GM19328 (cell line): ENCODE measurements at regions not wholly inside any gene's neighbourhood (a gene's known extent, or its start where the extent isn't known, plus 50 kb on each side); places are given as distances from the start of the nearest gene placed in this dataset.

Experiments
- ATAC-seq: cut with Tn5 transposase; IDR thresholded peaks from one replicate; pipeline ENCODE4 v1.9.1; 2021; ENCODE audit warnings: mild to moderate bottlenecking, moderate library complexity; ENCODE audit not compliant: unreplicated experiment

GRCh38 chr22:25365491-25366261, 146.2 kb downstream of the CRYBB2 start:
- no peak for ATAC-seq

GRCh38 chr22:25366408-25366807, 147.0 kb downstream of the CRYBB2 start:
- no peak for ATAC-seq

- no peak for ATAC-seq
These were observed 147.5 kb downstream of the CRYBB2 start for GRCh38 chr22:25366876-25367466.

- no peak for ATAC-seq
These were observed 148.3 kb downstream of the CRYBB2 start for GRCh38 chr22:25367756-25368155.

- ATAC-seq = no peak
These were observed 148.8 kb downstream of the CRYBB2 start for GRCh38 chr22:25368271-25368670.

GRCh38 chr22:25369041-25369440, 149.6 kb downstream of the CRYBB2 start:
- no peak for ATAC-seq

- no peak for ATAC-seq
These were observed 150.9 kb downstream of the CRYBB2 start for GRCh38 chr22:25370322-25370721.

GRCh38 chr22:25372000-25372595, 152.7 kb downstream of the CRYBB2 start:
- ATAC-seq = no peak

GRCh38 chr22:25373961-25374360, 154.5 kb downstream of the CRYBB2 start:
- ATAC-seq = no peak

GRCh38 chr22:25374869-25375268, 155.4 kb downstream of the CRYBB2 start:
- no peak for ATAC-seq

GRCh38 chr22:25375683-25376082, 156.2 kb downstream of the CRYBB2 start:
- no peak for ATAC-seq

GRCh38 chr22:25377699-25378098, 158.3 kb downstream of the CRYBB2 start:
- ATAC-seq = no peak

- no peak for ATAC-seq
These were observed 160.8 kb downstream of the CRYBB2 start for GRCh38 chr22:25380122-25380747.

- no peak for ATAC-seq
These were observed 163.3 kb downstream of the CRYBB2 start for GRCh38 chr22:25382762-25383161.

GRCh38 chr22:25383278-25383820, 163.9 kb downstream of the CRYBB2 start:
- no peak for ATAC-seq

- no peak for ATAC-seq
These were observed 164.5 kb downstream of the CRYBB2 start for GRCh38 chr22:25383892-25384291.

GRCh38 chr22:25386538-25386884, 167.1 kb downstream of the CRYBB2 start:
- ATAC-seq = no peak

GRCh38 chr22:25388415-25388814, 169.0 kb downstream of the CRYBB2 start:
- ATAC-seq = no peak

GRCh38 chr22:25388866-25389540, 169.6 kb downstream of the CRYBB2 start:
- no peak for ATAC-seq

- ATAC-seq = no peak
These were observed 170.1 kb downstream of the CRYBB2 start for GRCh38 chr22:25389541-25389919.
